ENCODE measurements at regions not wholly inside any gene's neighbourhood (a gene's known extent, or its start where the extent isn't known, plus 50 kb on each side); places are given as distances from the start of the nearest gene placed in this dataset.

- ATAC-seq = no peak
These were observed 1209.3 kb upstream of the CDH6 start for GRCh38 chr5:29984156-29984540.

DNA sequence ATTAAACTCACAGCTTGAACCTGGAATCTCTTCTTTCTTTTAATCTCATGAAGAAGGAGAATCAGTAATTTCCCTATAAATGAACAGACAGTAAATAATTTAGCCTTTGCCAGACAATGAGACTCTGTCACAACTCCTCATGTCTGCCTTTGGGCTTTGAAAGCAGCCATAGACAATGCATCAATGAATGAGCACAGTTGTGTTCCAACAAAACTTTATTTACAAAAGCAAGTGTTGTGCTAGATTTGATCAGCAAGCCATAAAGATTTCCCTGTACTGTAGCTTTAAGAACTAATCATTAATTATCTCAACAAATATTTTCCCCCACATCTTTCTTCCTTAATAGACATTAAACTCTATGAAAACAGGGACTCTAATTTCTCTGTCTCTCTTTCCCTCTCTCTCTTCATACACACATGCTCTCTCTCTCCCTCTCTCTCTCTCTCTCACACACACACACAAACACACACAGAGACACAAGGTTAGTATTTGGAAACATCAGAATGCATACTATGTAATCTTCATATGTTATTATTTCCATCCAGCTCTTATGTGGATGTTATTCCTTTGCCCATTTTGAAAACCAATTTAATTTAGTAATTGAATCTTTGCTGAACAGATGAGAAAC lies 1209.8 kb upstream of the CDH6 start:
- TF ChIP-seq ZNF70 (CRISPR knock-in tag; IDR thresholded peaks at IDR 0.05) = no peak

More at GRCh38 chr5:29984156-29984540, 1209.3 kb upstream of the CDH6 start:
- TF ChIP-seq SNAI2 (CRISPR knock-in tag; IDR thresholded peaks at IDR 0.05) (no peak), TSHZ2 (CRISPR knock-in tag; IDR thresholded peaks at IDR 0.05) (no peak), CREB5 (CRISPR knock-in tag; IDR thresholded peaks at IDR 0.05; ENCODE audit: low read depth) (no peak), PATZ1 (CRISPR knock-in tag; IDR thresholded peaks at IDR 0.05; ENCODE audit: borderline replicate concordance) (no peak), GLIS3 (CRISPR knock-in tag; IDR thresholded peaks at IDR 0.05) (no peak)
- TF ChIP-seq, protein P1, sequence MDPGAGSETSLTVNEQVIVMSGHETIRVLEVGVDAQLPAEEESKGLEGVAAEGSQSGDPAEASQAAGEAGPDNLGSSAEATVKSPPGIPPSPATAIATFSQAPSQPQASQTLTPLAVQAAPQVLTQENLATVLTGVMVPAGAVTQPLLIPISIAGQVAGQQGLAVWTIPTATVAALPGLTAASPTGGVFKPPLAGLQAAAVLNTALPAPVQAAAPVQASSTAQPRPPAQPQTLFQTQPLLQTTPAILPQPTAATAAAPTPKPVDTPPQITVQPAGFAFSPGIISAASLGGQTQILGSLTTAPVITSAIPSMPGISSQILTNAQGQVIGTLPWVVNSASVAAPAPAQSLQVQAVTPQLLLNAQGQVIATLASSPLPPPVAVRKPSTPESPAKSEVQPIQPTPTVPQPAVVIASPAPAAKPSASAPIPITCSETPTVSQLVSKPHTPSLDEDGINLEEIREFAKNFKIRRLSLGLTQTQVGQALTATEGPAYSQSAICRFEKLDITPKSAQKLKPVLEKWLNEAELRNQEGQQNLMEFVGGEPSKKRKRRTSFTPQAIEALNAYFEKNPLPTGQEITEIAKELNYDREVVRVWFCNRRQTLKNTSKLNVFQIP (CRISPR knock-in tag; IDR thresholded peaks at IDR 0.05; ENCODE audit: borderline replicate concordance, low read depth) = no peak

GRCh38 chr5:29982457-29982856 lies 1211.0 kb upstream of the CDH6 start:
- TF ChIP-seq GLIS3 (CRISPR knock-in tag; IDR thresholded peaks at IDR 0.05) = no peak
- no peak for ATAC-seq

More for the DNA sequence above, 1209.8 kb upstream of the CDH6 start:
- ATAC-seq = no peak

DNA sequence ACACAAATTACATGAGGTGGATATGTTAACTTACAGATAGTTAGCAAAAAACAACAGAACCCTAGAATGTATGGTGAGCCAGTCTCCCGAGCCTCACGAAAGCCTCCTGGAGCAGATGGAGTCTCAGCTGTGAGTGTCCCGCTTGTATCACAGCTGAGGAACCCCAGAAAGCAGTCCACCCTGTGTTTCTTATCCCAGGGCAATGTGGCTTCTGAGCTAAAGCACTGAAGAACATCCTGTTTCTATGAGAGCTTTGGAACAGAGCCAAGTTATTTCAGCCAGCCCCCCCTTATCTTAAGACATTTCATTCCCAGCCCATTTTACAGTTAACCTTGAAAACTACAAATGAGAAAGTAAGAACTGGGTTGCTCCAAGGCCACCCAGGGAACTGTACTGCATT lies 1220.9 kb upstream of the CDH6 start:
- no peak for ATAC-seq
- TF ChIP-seq TSHZ2 (CRISPR knock-in tag; IDR thresholded peaks at IDR 0.05) (no peak), GLIS3 (CRISPR knock-in tag; IDR thresholded peaks at IDR 0.05) (no peak), ZNF565 (CRISPR knock-in tag; conservative IDR thresholded peaks at IDR 0.05; ENCODE audit: low read depth) (no peak), TOX (CRISPR knock-in tag; IDR thresholded peaks at IDR 0.05; ENCODE audit: borderline replicate concordance) (no peak)

- ATAC-seq = no peak
- TF ChIP-seq, protein P1 (CRISPR knock-in tag; IDR thresholded peaks at IDR 0.05; ENCODE audit: borderline replicate concordance, low read depth) = no peak
- no peak for TF ChIP-seq ZNF8 (CRISPR knock-in tag; IDR thresholded peaks at IDR 0.05)
- TF ChIP-seq ISL1 (CRISPR knock-in tag; IDR thresholded peaks at IDR 0.05) = no peak
- no peak for TF ChIP-seq ZC3H10 (CRISPR knock-in tag; IDR thresholded peaks at IDR 0.05)
- no peak for TF ChIP-seq ZFP30 (CRISPR knock-in tag; IDR thresholded peaks at IDR 0.05)
- TF ChIP-seq ESRRG (CRISPR knock-in tag; IDR thresholded peaks at IDR 0.05) = no peak
- no peak for TF ChIP-seq TCF4 (CRISPR knock-in tag; IDR thresholded peaks at IDR 0.05; ENCODE audit: borderline replicate concordance)
- TF ChIP-seq TOX (CRISPR knock-in tag; IDR thresholded peaks at IDR 0.05; ENCODE audit: borderline replicate concordance) = no peak
- TF ChIP-seq PPARA (CRISPR knock-in tag; IDR thresholded peaks at IDR 0.05; ENCODE audit: borderline replicate concordance) = no peak
- TF ChIP-seq ZFP3 (CRISPR knock-in tag; IDR thresholded peaks at IDR 0.05) = no peak
- no peak for TF ChIP-seq CSDC2 (CRISPR knock-in tag; IDR thresholded peaks at IDR 0.05)
- no peak for TF ChIP-seq OSR1 (CRISPR knock-in tag; IDR thresholded peaks at IDR 0.05)
These were observed 1229.5 kb upstream of the CDH6 start for GRCh38 chr5:29963956-29964355.

All from SK-N-SH treated with all-trans-retinoic acid at 6 μM for 48 hours (cell line).